DND-41 (cell line): ENCODE measurements at regions not wholly inside any gene's neighbourhood (a gene's known extent, or its start where the extent isn't known, plus 50 kb on each side); places are given as distances from the start of the nearest gene placed in this dataset.
"Not testable (repeated sequence)": the region's sequence is repeated elsewhere in the genome, so short reads cannot be mapped to it uniquely, and the experiment has no call there.

Source experiments
- ATAC-seq: fragments of 200-7000 bp; cut with Tn5 transposase; 3 replicates; pipeline ENCODE4 v1.9.1; 2021; ENCODE audit warnings: low read depth; ENCODE audit not compliant: insufficient read depth
- DNase-seq: peaks from one replicate; pipeline ENCODE4 v3.0.0-alpha.2; 2020
- H2AFZ ChIP-seq: 2 replicates; pipeline ENCODE4 v1.6.0; 2012; ENCODE audit warnings: low read depth, low read length
- H3K27ac ChIP-seq: 2 replicates; pipeline ENCODE4 v1.5.1; 2012; ENCODE audit warnings: low read length, inconsistent platforms
- H3K27me3 ChIP-seq: fragments of 200-600 bp; sonication (generic); 2 replicates; pipeline ENCODE4 v1.6.0; 2012; ENCODE audit warnings: low read length, mild to moderate bottlenecking, inconsistent platforms; ENCODE audit not compliant: insufficient read depth, poor library complexity
- H3K36me3 ChIP-seq: 2 replicates; pipeline ENCODE4 v1.5.1; 2012; ENCODE audit warnings: low read length, inconsistent platforms; ENCODE audit not compliant: insufficient read depth
- H3K4me1 ChIP-seq: 2 replicates; pipeline ENCODE4 v1.5.1; 2012; ENCODE audit warnings: mild to moderate bottlenecking, low read length; ENCODE audit not compliant: insufficient read depth
- H3K4me2 ChIP-seq: 2 replicates; pipeline ENCODE4 v1.6.0; 2012; ENCODE audit warnings: mild to moderate bottlenecking, moderate library complexity, low read length, inconsistent platforms; ENCODE audit not compliant: insufficient read depth
- H3K4me3 ChIP-seq, 2 experiments: fragments of 200-600 bp in 1 of 2; shearing (Covaris generic) in 1 of 2; 2 replicates each; pipeline ENCODE4 v1.5.1; 2012 to 2016; ENCODE audit warnings: inconsistent platforms in 2 of 2, low read length in 2 of 2, mild to moderate bottlenecking in 2 of 2, low read depth in 1 of 2, moderate library complexity in 1 of 2
- H3K79me2 ChIP-seq: 2 replicates; pipeline ENCODE4 v1.6.0; 2012; ENCODE audit warnings: low read length, inconsistent platforms; ENCODE audit not compliant: insufficient read depth
- H3K9ac ChIP-seq: 2 replicates; pipeline ENCODE4 v1.6.0; 2012; ENCODE audit warnings: low read depth, mild to moderate bottlenecking, inconsistent platforms, low read length, moderate library complexity
- H3K9me3 ChIP-seq: 2 replicates; pipeline ENCODE4 v1.5.1; 2012; ENCODE audit warnings: low read length, moderate library complexity, mild to moderate bottlenecking, inconsistent platforms; ENCODE audit not compliant: insufficient read depth, severe bottlenecking
- H4K20me1 ChIP-seq: 2 replicates; pipeline ENCODE4 v1.6.0; 2012; ENCODE audit warnings: low read length; ENCODE audit not compliant: insufficient read depth
- CTCF ChIP-seq: IDR thresholded peaks from 2 replicates; pipeline ENCODE4 v1.5.1; 2012; ENCODE audit warnings: borderline replicate concordance, low read length, moderate library complexity, mild to moderate bottlenecking; ENCODE audit not compliant: poor library complexity, severe bottlenecking; ENCODE audit errors: extremely low read depth
- EZH2 ChIP-seq: IDR thresholded peaks from 3 replicates; pipeline ENCODE4 v1.6.1; 2012; ENCODE audit warnings: borderline replicate concordance, low read depth, mild to moderate bottlenecking, moderate library complexity, low read length, inconsistent platforms; ENCODE audit not compliant: severe bottlenecking

GRCh38 chr7:142567201-142568075, 181.8 kb upstream of the PRSS1 start:
- ATAC-seq: no peak
- TF ChIP-seq CTCF: no peak
- Histone ChIP-seq H3K27ac (no peak overlapping the region), H3K36me3 (no peaks in the 10 kb centered on the region), H3K4me2 (no peak overlapping the region), H3K79me2 (no peaks in the 10 kb centered on the region), H3K27me3 (no peaks in the 10 kb centered on the region), H4K20me1 (no peaks in the 10 kb centered on the region), H3K4me3 (no peak overlapping the region), H3K9me3 (no peaks in the 10 kb centered on the region), H3K4me1 (peaks cover 36% of the 10 kb centered on the region), H3K9ac (no peak overlapping the region), H2AFZ (no peak overlapping the region)
- DNase-seq: no peak

- Histone ChIP-seq H3K36me3 (no peaks in the 10 kb centered on the region), H3K4me1 (peaks cover 47% of the 10 kb centered on the region), H3K9ac (no peak overlapping the region), H3K79me2 (no peaks in the 10 kb centered on the region), H3K4me2 (no peak overlapping the region), H4K20me1 (no peaks in the 10 kb centered on the region), H3K27me3 (no peaks in the 10 kb centered on the region), H3K9me3 (no peaks in the 10 kb centered on the region), H2AFZ (no peak overlapping the region), H3K4me3 (no peak overlapping the region), H3K27ac (no peak overlapping the region)
- ATAC-seq (no peak), DNase-seq (no peak)
- TF ChIP-seq EZH2 (no peak), CTCF (no peak)
Observed at GRCh38 chr7:142566271-142566670, 183.0 kb upstream of the PRSS1 start.

- Histone ChIP-seq H3K4me1 (peaks cover 60% of the 10 kb centered on the region), H3K4me2 (peak overlapping the region; percentile 41; the same call in 1 of the 2 replicates), H3K27ac (peak overlapping the region; percentile 39; the same call in 1 of the 2 replicates)
- not testable (repeated sequence) for H3K9me3 ChIP-seq, H3K9ac ChIP-seq, DNase-seq, H3K36me3 ChIP-seq, H4K20me1 ChIP-seq, H3K27me3 ChIP-seq, H3K79me2 ChIP-seq, H3K4me3 ChIP-seq, H2AFZ ChIP-seq
- peak; percentile 78 for ATAC-seq
Observed at GRCh38 chr7:142564125-142564524, 185.1 kb upstream of the PRSS1 start.

- Histone ChIP-seq H3K36me3 (no peaks in the 10 kb centered on the region), H3K4me3 (no peak overlapping the region), H3K4me2 (no peak overlapping the region), H3K27me3 (no peaks in the 10 kb centered on the region), H3K9ac (no peak overlapping the region), H4K20me1 (no peaks in the 10 kb centered on the region), H3K27ac (peak overlapping the region; percentile 47; the same call in 1 of the 2 replicates), H3K79me2 (no peaks in the 10 kb centered on the region), H2AFZ (no peak overlapping the region), H3K4me1 (peaks cover 66% of the 10 kb centered on the region), H3K9me3 (no peaks in the 10 kb centered on the region)
- no peak for TF ChIP-seq CTCF
- no peak for TF ChIP-seq EZH2
- ATAC-seq (no peak), DNase-seq (no peak)
Observed at GRCh38 chr7:142563470-142563869, 185.8 kb upstream of the PRSS1 start.
